Left forelimb (tissue), 1 donor: ENCODE measurements at regions not wholly inside any gene's neighbourhood (a gene's known extent, or its start where the extent isn't known, plus 50 kb on each side); places are given as distances from the start of the nearest gene placed in this dataset.

Experiments
- DNase-seq: peaks from one replicate; pipeline ENCODE4 v3.0.0-alpha.2; 2018; ENCODE audit warnings: low spot score

DNA sequence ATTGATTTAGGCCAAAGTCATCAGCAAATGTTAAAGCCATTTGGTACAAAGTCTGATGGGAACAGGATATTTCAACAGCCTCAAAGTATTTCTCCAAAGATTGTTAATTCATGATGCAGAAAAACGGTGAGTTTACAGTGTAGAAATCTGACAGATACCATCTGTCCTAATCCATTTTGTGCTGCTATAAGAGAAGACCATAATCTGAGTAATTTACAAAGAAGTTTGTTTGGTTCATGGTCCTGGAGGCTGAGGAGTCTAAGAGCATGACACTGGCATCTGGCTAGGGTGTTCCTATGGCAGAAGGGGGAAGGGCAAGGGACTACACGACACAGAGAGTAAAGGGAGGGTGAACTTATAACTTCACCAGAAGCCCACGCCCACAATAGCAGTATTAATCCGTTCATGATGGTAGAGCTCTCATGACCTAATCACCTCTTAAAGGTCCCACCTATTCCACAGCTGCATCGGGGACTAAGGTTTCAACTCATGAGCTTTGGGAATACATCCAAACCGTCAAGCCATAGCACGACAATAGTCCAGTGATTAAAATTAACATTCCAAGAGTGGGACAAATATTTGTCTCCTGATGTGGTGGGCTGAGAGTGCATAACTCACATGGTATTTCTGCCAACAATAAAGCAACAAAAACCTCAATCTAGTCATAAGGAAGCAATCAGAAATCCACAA is 298.6 kb upstream of the AKR1E2 start:
- DNase-seq: no peak

DNA sequence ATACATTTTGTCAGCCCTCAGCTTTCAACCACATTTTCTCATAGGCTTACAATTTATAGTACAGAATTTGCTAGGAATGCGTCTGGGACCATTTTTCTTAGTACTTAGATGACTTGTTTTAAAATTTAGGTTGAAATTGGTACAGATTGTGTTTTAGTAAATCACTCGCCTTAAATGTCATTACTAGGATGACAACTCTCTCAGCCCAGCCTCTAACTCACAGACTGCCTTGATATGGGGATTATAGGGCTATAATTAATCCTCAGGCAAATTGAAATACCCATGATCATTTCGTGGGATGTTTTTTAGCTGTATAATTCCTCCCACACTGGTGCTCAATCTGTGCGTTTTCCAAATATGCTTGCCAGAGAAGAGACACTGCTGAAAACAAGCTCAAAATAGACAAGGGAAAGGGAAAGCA is 299.7 kb upstream of the AKR1E2 start:
- no peak for DNase-seq

- no peak for DNase-seq
Observed at GRCh38 chr10:4525103-4525502, 300.9 kb upstream of the AKR1E2 start.

- DNase-seq: no peak
Observed at GRCh38 chr10:4522296-4523000, 303.6 kb upstream of the AKR1E2 start.

- no peak for DNase-seq
Observed at GRCh38 chr10:4519658-4520402, 306.2 kb upstream of the AKR1E2 start.

- DNase-seq: no peak
Observed at GRCh38 chr10:4517746-4518145, 308.3 kb upstream of the AKR1E2 start.

GRCh38 chr10:4515721-4516120 is 310.3 kb upstream of the AKR1E2 start:
- no peak for DNase-seq

DNA sequence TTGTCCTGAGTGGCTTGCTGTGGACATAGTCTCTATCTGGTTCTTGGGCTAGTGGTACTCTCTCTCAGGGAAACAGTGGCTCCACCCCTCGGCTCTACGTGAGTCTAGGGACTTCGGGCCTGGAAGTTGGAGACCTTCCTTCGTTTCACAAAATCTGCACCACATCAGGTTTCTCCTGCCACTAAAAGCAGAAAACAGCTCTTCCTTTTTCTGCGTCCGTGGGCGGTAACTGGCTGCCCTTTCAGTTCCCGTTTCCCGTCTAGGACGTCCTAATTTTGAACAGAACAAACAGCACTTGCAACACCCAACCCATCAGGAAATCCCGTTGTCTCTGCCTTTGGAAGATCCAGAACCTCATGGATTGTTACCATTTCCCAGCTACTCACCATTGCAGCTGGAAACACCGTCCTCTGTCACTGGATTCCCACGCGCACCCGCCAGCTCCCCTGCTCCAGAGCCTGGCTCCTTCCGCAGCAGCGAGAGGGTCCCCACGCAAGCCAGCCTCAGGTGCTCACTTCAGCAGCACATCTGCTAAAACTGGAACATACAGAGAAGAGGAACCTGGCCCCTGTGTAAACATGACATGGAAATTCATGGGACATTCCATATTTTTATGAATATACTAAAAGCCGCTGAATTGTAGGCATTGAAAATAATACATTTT is 311.4 kb upstream of the AKR1E2 start:
- DNase-seq: no peak

- no peak for DNase-seq
Observed at GRCh38 chr10:4512671-4513240, 313.3 kb upstream of the AKR1E2 start.

DNA sequence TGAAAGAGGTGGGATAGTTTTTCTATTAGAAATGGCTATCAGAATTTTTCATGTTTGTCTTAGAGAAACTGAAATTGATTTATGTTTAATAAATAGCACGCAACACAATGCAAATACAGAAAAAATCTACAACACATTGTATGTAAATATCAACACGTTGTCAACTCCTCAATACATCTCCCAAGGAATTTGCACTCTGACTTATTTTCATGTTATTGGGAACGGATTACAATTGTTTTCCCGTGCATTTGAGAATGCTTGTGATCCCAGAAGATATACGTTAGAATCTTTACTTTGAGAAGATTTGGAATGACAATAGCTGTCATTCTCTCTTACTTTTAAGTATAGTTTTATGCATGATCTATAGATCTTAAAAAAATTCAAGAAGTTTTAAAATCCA is 313.8 kb upstream of the AKR1E2 start:
- DNase-seq: no peak

GRCh38 chr10:4511509-4511908 is 314.5 kb upstream of the AKR1E2 start:
- no peak for DNase-seq

GRCh38 chr10:4509405-4509804 is 316.6 kb upstream of the AKR1E2 start:
- no peak for DNase-seq

- DNase-seq: no peak
Observed at GRCh38 chr10:4506095-4506494, 319.9 kb upstream of the AKR1E2 start.

DNA sequence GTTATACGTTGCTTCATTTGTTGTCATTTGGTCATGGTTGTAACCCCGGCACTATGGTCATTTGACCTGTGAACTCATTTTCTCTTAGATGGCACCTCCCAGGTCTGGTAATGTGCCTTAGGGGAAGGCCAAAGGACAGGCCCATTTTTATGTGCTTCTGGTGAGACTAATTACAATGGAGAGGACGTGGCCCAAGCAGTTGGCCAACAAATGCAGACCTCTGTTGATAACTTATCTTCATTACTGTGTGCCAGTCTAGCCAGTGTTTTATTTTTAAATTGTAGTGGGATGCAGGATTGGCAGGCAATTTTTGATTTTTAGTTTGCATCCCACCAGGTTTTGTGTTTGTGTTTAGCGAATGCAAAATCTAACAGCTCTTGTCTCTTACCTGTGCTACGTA is 321.5 kb upstream of the AKR1E2 start:
- DNase-seq: no peak

GRCh38 chr10:4503076-4503475 is 322.9 kb upstream of the AKR1E2 start:
- no peak for DNase-seq

DNA sequence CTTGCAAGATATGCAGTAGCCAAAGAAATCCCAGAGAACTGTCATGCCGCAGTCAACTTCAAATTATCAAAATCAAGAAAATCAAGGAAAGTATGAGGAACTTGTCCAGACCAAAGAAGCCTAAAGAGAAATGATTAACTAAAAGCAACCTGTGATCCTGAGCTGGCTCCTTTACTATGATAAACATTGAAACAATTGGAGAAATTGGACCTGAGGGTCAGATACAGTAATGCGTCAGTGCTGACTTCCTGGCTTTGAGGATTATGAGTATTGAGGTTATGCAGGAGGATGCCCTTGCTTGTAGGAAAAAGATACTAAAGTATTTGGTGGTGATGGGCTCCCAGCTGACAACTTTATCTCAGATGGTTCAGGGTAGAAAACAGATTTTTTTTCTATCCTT is 324.7 kb upstream of the AKR1E2 start:
- DNase-seq: no peak

DNA sequence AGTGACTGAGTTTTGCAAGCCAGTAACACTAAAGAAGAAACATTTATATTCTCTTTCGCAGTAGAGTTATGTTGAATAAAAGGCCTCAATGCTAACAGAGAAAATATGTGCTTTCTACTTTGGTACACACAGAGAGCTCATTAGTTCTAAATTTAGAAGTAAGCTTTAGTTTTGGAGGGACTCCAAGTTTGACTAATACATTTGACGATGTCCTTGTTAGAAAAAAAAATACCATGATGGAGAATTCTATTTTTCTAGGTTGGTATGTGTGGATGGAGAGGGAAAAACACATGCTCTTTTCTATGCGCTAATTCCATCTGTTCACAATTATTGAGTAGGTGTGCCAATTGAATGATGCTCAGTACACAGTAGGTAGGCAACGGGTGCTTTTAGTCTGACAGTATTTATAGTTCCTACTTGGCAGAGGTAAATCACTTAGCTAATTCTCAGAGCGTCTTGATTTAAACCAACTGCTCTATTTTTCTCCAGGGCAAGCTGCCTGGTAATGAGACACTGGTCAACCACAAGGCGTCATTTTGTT is 327.2 kb upstream of the AKR1E2 start:
- no peak for DNase-seq

DNA sequence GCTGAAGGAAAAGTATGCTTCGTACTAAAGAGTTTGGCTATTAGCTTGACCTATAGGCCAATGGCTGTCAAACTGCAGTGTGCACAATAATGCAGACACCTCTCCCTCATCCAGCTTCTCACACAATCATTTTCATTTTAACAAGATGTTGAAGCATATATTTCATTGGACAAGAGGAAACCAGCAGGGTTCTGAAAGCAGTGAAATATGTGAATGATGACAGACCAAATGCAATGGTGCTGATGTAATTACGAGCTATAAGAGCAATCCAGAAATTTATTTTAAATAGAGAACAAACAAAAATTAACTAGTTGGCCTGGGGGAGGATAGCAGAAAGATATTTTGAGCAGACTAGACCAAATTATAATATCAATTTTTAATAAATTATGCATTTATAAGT is 331.5 kb upstream of the AKR1E2 start:
- DNase-seq: no peak

GRCh38 chr10:4492202-4492601 is 333.8 kb upstream of the AKR1E2 start:
- no peak for DNase-seq

DNA sequence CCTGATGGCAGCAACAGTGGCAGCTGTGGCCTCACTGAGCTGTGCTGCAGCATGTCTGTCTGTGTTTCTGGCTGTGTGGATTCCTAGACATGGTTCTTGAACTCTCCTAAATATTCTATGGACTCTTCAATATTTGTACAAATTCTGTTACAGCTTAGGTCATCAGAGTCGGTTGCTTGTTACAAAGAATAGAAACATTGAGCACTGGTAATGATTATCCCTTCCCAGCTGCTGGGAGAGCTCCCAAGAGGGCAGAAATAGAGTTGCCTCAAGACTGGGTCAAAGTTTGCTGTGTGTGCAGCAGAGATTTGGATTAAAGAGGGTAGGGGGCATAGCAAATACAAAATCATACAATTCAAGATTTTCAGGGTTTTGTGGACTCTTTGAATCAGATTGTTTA is 337.1 kb upstream of the AKR1E2 start:
- no peak for DNase-seq

GRCh38 chr10:4485636-4486035 is 340.4 kb upstream of the AKR1E2 start:
- DNase-seq: no peak

DNA sequence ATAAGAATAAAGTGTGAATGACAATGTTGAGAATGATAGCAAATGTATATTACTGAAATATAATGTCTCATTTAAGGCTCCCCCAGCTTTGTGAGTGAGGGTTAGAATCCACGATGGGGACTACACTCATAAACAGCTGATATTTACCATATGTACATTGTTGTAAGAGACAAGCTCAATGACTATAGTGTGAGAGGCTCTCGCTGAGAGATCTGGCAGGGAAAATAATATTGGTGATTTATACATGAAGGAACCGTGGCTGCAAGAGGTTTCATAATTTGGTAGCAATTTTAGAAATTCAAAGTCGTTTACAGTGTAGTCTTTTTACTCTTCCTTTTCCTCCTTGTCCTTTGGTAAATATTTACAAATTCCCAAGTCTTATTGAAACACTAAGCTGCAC is 342.2 kb upstream of the AKR1E2 start:
- DNase-seq: no peak
